Keratinocyte (primary cell): ENCODE measurements at regions not wholly inside any gene's neighbourhood (a gene's known extent, or its start where the extent isn't known, plus 50 kb on each side); places are given as distances from the start of the nearest gene placed in this dataset.

Experiments used
- DNase-seq: peaks from one replicate; pipeline ENCODE4 v3.0.0-alpha.2; 2011; ENCODE audit warnings: low read depth, missing footprints, low spot score
- FAIRE-seq: peaks from 2 replicates; lab custom pipeline; 2011; peaks lifted over from hg19 to GRCh38; lab: Jason Lieb, UNC
- H2AFZ ChIP-seq: 2 replicates; pipeline ENCODE4 v1.6.0; 2012; ENCODE audit warnings: low read length, control low read depth, inconsistent platforms; ENCODE audit not compliant: control insufficient read depth
- H3K27ac ChIP-seq: 2 replicates; pipeline ENCODE4 v1.5.1; 2011; ENCODE audit warnings: low read length; ENCODE audit not compliant: control insufficient read depth, insufficient read depth
- H3K27me3 ChIP-seq: 3 replicates; pipeline ENCODE4 v1.6.0; 2011; ENCODE audit warnings: low read length; ENCODE audit not compliant: control insufficient read depth, insufficient read depth; ENCODE audit errors: extremely low read depth
- H3K36me3 ChIP-seq, 2 experiments: 2 replicates in 1 of 2; 3 replicates in 1 of 2; pipeline ENCODE4 v1.5.1; 2011; ENCODE audit warnings: low read length in 2 of 2, mild to moderate bottlenecking in 1 of 2; ENCODE audit not compliant: control insufficient read depth in 2 of 2, insufficient read depth in 2 of 2; ENCODE audit errors: extremely low read depth in 1 of 2
- H3K4me1 ChIP-seq: 3 replicates; pipeline ENCODE4 v1.5.1; 2011; ENCODE audit warnings: low read length; ENCODE audit not compliant: control insufficient read depth, insufficient read depth; ENCODE audit errors: extremely low read depth
- H3K4me2 ChIP-seq: 3 replicates; pipeline ENCODE4 v1.6.0; 2011; ENCODE audit warnings: low read depth, low read length; ENCODE audit not compliant: control insufficient read depth, insufficient read depth; ENCODE audit errors: extremely low read depth
- H3K4me3 ChIP-seq, 3 experiments: fragments of 200-600 bp in 1 of 3; sonication (generic) in 1 of 3; 2 replicates in 2 of 3; 3 replicates in 1 of 3; pipeline ENCODE4 v1.5.1; 2011 to 2016; ENCODE audit warnings: low read length in 3 of 3, mild to moderate bottlenecking in 3 of 3, control low read depth in 2 of 3, inconsistent platforms in 1 of 3, low read depth in 1 of 3, mixed read lengths in 1 of 3, mixed run types in 1 of 3, moderate library complexity in 1 of 3; ENCODE audit not compliant: control insufficient read depth in 2 of 3, insufficient read depth in 2 of 3; ENCODE audit errors: extremely low read depth in 1 of 3
- H3K79me2 ChIP-seq: 2 replicates; pipeline ENCODE4 v1.6.0; 2012; ENCODE audit warnings: low read length; ENCODE audit not compliant: control insufficient read depth, insufficient read depth
- H3K9ac ChIP-seq: 3 replicates; pipeline ENCODE4 v1.6.0; 2011; ENCODE audit warnings: low read length; ENCODE audit not compliant: control insufficient read depth, insufficient read depth; ENCODE audit errors: extremely low read depth
- H3K9me1 ChIP-seq: 3 replicates; pipeline ENCODE4 v1.6.0; 2011; ENCODE audit warnings: low read length; ENCODE audit not compliant: control insufficient read depth, insufficient read depth; ENCODE audit errors: extremely low read depth
- H3K9me3 ChIP-seq: 2 replicates; pipeline ENCODE4 v1.5.1; 2012; ENCODE audit warnings: low read depth, low read length; ENCODE audit not compliant: control insufficient read depth
- H4K20me1 ChIP-seq: 3 replicates; pipeline ENCODE4 v1.6.0; 2011; ENCODE audit warnings: low read length; ENCODE audit not compliant: control insufficient read depth, insufficient read depth; ENCODE audit errors: extremely low read depth
- EZH2 ChIP-seq: IDR thresholded peaks from one replicate; pipeline ENCODE4 v1.6.1; 2012; ENCODE audit warnings: inconsistent platforms, mild to moderate bottlenecking, low read length, moderate library complexity
- dilution Hi-C: fragments of 300-500 bp; cut with MboI; formaldehyde crosslinking; loops from one replicate; pipeline ENCODE4 v1.7.0; 2020; ENCODE audit warnings: low sequenced_read_pairs; ENCODE audit not compliant: extremely low pct_ligation_motif_present
- TF ChIP-seq, protein P1 (sequence below), 3 experiments: IDR thresholded peaks in 1 of 3; conservative IDR thresholded peaks in 1 of 3; optimal IDR thresholded peaks in 1 of 3; 2 replicates in 2 of 3; 3 replicates in 1 of 3; pipeline versions ENCODE3 to v1.5.1; 2011; ENCODE audit warnings: low read length in 3 of 3, mild to moderate bottlenecking in 3 of 3, moderate library complexity in 2 of 3, control low read depth in 1 of 3, inconsistent platforms in 1 of 3; ENCODE audit not compliant: insufficient read depth in 2 of 3; ENCODE audit errors: extremely low read depth in 1 of 3

DNA sequence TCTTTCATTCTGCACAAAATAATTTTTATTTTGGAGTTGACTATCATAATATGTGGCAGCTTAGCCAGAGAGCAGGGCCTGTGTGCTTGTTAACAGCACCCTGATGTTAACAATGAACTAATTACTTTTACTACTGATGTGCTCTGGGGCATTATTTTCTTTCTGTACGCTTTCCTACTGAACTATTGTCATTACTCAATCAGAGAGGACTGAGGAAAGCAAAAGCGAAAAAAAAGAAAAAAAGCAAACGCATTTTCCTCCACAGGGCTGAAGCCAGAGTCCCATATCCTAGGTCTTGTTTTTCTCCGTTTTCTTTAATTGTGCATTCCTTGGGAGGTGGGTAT, 221.2 kb downstream of the TTLL7 start:
- H3K27me3 ChIP-seq = no peaks in the 10 kb centered on the region
- no peaks in the 10 kb centered on the region for H3K79me2 ChIP-seq
- no peak overlapping the region for H3K4me2 ChIP-seq
- no peaks in the 10 kb centered on the region for H3K9me3 ChIP-seq
- no peaks in the 10 kb centered on the region for H3K36me3 ChIP-seq
- no peak overlapping the region for H3K9ac ChIP-seq
- DNase-seq (no peak), FAIRE-seq (no peak)
- no peak overlapping the region for H2AFZ ChIP-seq
- no peaks in the 10 kb centered on the region for H3K4me1 ChIP-seq
- no peak overlapping the region for H3K4me3 ChIP-seq
- dilution Hi-C loops = no loop called here
- H4K20me1 ChIP-seq = no peaks in the 10 kb centered on the region
- no peaks in the 10 kb centered on the region for H3K9me1 ChIP-seq
- TF ChIP-seq EZH2 = no peak
- TF ChIP-seq, protein P1, sequence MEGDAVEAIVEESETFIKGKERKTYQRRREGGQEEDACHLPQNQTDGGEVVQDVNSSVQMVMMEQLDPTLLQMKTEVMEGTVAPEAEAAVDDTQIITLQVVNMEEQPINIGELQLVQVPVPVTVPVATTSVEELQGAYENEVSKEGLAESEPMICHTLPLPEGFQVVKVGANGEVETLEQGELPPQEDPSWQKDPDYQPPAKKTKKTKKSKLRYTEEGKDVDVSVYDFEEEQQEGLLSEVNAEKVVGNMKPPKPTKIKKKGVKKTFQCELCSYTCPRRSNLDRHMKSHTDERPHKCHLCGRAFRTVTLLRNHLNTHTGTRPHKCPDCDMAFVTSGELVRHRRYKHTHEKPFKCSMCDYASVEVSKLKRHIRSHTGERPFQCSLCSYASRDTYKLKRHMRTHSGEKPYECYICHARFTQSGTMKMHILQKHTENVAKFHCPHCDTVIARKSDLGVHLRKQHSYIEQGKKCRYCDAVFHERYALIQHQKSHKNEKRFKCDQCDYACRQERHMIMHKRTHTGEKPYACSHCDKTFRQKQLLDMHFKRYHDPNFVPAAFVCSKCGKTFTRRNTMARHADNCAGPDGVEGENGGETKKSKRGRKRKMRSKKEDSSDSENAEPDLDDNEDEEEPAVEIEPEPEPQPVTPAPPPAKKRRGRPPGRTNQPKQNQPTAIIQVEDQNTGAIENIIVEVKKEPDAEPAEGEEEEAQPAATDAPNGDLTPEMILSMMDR (optimal IDR thresholded peaks at IDR 0.05 in 1 of 3, IDR thresholded peaks at IDR 0.05 in 1 of 3, conservative IDR thresholded peaks at IDR 0.05 in 1 of 3; ENCODE audit: extremely low read depth in 1 of 3, insufficient read depth in 2 of 3, low read length in 3 of 3) = no peak
- H3K27ac ChIP-seq = no peak overlapping the region

DNA sequence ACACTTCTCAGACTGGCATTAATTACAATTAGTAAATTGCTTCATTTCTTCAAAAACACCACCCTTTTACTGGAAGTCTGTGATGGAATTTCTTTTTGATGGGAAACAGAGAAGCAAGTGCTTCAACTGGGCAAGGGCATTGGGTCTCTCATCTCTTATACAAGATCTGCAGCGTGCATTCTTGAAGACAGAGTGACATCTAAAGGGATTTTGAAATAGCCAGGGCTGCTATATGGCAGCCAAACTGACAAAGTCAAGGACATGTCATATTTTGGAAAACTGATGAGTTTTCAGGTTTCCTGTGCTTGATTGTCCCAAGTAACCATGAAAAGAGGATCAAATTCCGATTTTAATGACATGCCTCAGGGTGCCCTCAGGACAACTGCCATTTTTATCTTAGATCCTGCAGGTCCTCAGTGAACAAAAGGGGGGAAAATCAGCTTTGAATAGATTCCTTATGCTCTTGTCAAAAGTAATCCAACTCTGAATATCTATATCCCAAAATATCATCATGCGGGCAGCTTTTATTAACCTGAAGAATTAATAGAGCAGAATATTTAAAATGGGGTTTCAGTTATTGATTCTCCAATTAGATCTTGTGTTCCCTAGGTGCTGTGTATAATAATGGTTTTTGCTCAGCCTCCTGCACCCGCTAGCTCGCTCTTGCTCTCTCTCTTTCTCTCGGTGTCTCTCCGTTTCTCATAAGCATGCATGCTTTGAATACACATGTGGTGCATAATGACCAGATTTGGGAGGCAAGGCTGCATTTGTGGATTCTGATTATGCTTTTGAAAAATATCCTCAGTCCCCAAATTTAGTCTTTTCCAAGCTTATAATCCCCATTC, 221.8 kb downstream of the TTLL7 start:
- dilution Hi-C loops = no loop called here
- no peak overlapping the region for H3K9ac ChIP-seq
- no peaks in the 10 kb centered on the region for H3K9me1 ChIP-seq
- H3K36me3 ChIP-seq = no peaks in the 10 kb centered on the region
- no peaks in the 10 kb centered on the region for H3K9me3 ChIP-seq
- DNase-seq (no peak), FAIRE-seq (no peak)
- no peak overlapping the region for H3K4me3 ChIP-seq
- H3K79me2 ChIP-seq = no peaks in the 10 kb centered on the region
- H3K4me1 ChIP-seq = no peaks in the 10 kb centered on the region
- no peak overlapping the region for H2AFZ ChIP-seq
- H3K27ac ChIP-seq = no peak overlapping the region
- no peaks in the 10 kb centered on the region for H3K27me3 ChIP-seq
- H3K4me2 ChIP-seq = no peak overlapping the region
- H4K20me1 ChIP-seq = no peaks in the 10 kb centered on the region
- TF ChIP-seq, protein P1 (optimal IDR thresholded peaks at IDR 0.05 in 1 of 3, IDR thresholded peaks at IDR 0.05 in 1 of 3, conservative IDR thresholded peaks at IDR 0.05 in 1 of 3; ENCODE audit: extremely low read depth in 1 of 3, insufficient read depth in 2 of 3, low read length in 3 of 3) = no peak
